Breast epithelium (tissue), 4 donors: ENCODE measurements at regions not wholly inside any gene's neighbourhood (a gene's known extent, or its start where the extent isn't known, plus 50 kb on each side); places are given as distances from the start of the nearest gene placed in this dataset.

Experiments used
- DNase-seq, 2 donors: peaks; one replicate each; pipeline ENCODE4 v3.0.0-alpha.2; 2019; ENCODE audit warnings: low spot score in 2 of 2
- H3K27ac ChIP-seq, 2 donors: fragments of 200-600 bp; sonication (generic) in 1 of 2; one replicate each; pipeline ENCODE4 v1.5.1; 2016 to 2019; ENCODE audit warnings: mild to moderate bottlenecking in 1 of 2
- H3K27me3 ChIP-seq, 2 donors: fragments of 200-600 bp; sonication (generic) in 1 of 2; one replicate each; pipeline versions ENCODE4 v1.5.1 to v1.6.0; 2017 to 2019; ENCODE audit warnings: control low read depth in 1 of 2, mild to moderate bottlenecking in 1 of 2
- H3K36me3 ChIP-seq: fragments of 200-600 bp; one replicate; pipeline ENCODE4 v1.5.1; 2019
- H3K4me1 ChIP-seq, 2 donors: fragments of 200-600 bp; sonication (generic); one replicate each; pipeline ENCODE4 v1.5.1; 2016 to 2019; ENCODE audit warnings: control low read depth in 1 of 2
- H3K4me3 ChIP-seq, 3 donors: fragments of 200-600 bp; sonication (generic); 1 replicate in 2 of 3; 2 replicates in 1 of 3; pipeline ENCODE4 v1.5.1; 2016 to 2019; ENCODE audit warnings: mild to moderate bottlenecking in 3 of 3, moderate library complexity in 2 of 3
- H3K9me3 ChIP-seq, 2 donors: fragments of 200-600 bp; sonication (generic) in 1 of 2; one replicate each; pipeline ENCODE4 v1.5.1; 2016 to 2019; ENCODE audit warnings: control low read depth in 1 of 2
- CTCF ChIP-seq, 3 donors: fragments of 450-650 bp; IDR thresholded peaks; one replicate each; pipeline ENCODE4 v1.5.1; 2016 to 2017; ENCODE audit warnings: antibody characterized with exemption in 3 of 3, mild to moderate bottlenecking in 3 of 3, moderate library complexity in 3 of 3
- POLR2A ChIP-seq: fragments of 450-650 bp; IDR thresholded peaks from one replicate; pipeline ENCODE4 v1.6.1; 2016; ENCODE audit warnings: antibody characterized with exemption, mild to moderate bottlenecking, moderate library complexity
- POLR2AphosphoS5 ChIP-seq, 3 donors: sonication (generic); formaldehyde crosslinking; IDR thresholded peaks; one replicate each; pipeline ENCODE4 v1.6.1; 2017; ENCODE audit warnings: antibody characterized with exemption in 3 of 3
- intact Hi-C: fragments of 100-400 bp; cut with DNase I; formaldehyde crosslinking; loops from one replicate; pipeline ENCODE4 v1.15.1; 2023; ENCODE audit warnings: low total_unique reads

GRCh38 chr7:54477083-54477482 is 65.1 kb upstream of the VSTM2A start:
- no peak overlapping the region for H3K27ac ChIP-seq

GRCh38 chr7:54483523-54483922 is 58.7 kb upstream of the VSTM2A start:
- no peaks in the 10 kb centered on the region for H3K27me3 ChIP-seq
- H3K27ac ChIP-seq: no peak overlapping the region
- no peaks in the 10 kb centered on the region for H3K4me1 ChIP-seq
- H3K9me3 ChIP-seq: no peaks in the 10 kb centered on the region
- H3K4me3 ChIP-seq: no peak overlapping the region
- H3K36me3 ChIP-seq: no peaks in the 10 kb centered on the region
- DNase-seq: no peak
- TF ChIP-seq POLR2AphosphoS5 (IDR thresholded peaks at IDR 0.05) (no peak), POLR2A (no peak)
- intact Hi-C loops: no loop called here

More at GRCh38 chr7:54477083-54477482, 65.1 kb upstream of the VSTM2A start:
- no peaks in the 10 kb centered on the region for H3K4me1 ChIP-seq
- no peak for DNase-seq
- intact Hi-C loops: no loop called here
- H3K4me3 ChIP-seq: no peak overlapping the region
- no peaks in the 10 kb centered on the region for H3K36me3 ChIP-seq
- H3K9me3 ChIP-seq: peaks cover 0 to 9% of the 10 kb centered on the region in 2 donors
- H3K27me3 ChIP-seq: no peaks in the 10 kb centered on the region
- no peak for TF ChIP-seq POLR2AphosphoS5 (IDR thresholded peaks at IDR 0.05)
- no peak for TF ChIP-seq CTCF (IDR thresholded peaks at IDR 0.05)
- no peak for TF ChIP-seq POLR2A

GRCh38 chr7:54485044-54485443 is 57.1 kb upstream of the VSTM2A start:
- Histone ChIP-seq H3K4me1 (no peaks in the 10 kb centered on the region), H3K27me3 (no peaks in the 10 kb centered on the region), H3K9me3 (no peaks in the 10 kb centered on the region), H3K4me3 (no peak overlapping the region), H3K36me3 (no peaks in the 10 kb centered on the region), H3K27ac (no peak overlapping the region)
- DNase-seq: no peak
- TF ChIP-seq POLR2AphosphoS5 (IDR thresholded peaks at IDR 0.05) (no peak), CTCF (IDR thresholded peaks at IDR 0.05) (no peak), POLR2A (no peak)
- intact Hi-C loops: no loop called here
